Right cardiac atrium (tissue), 5 donors: ENCODE measurements at regions not wholly inside any gene's neighbourhood (a gene's known extent, or its start where the extent isn't known, plus 50 kb on each side); places are given as distances from the start of the nearest gene placed in this dataset.
"Not testable (repeated sequence)": the region's sequence is repeated elsewhere in the genome, so short reads cannot be mapped to it uniquely, and the experiment has no call there.

Experiments
- ATAC-seq, 2 donors: fragments of 200-7000 bp; cut with Tn5 transposase; one replicate each; pipeline versions ENCODE4 v1.8.0 to v1.9.1; 2020; ENCODE audit warnings: moderate library complexity in 2 of 2, mild to moderate bottlenecking in 1 of 2
- DNase-seq, 3 donors: peaks; one replicate each; pipeline ENCODE4 v3.0.0-alpha.2; 2020
- H3K27ac ChIP-seq: one replicate; pipeline ENCODE4 v1.5.1; 2013; ENCODE audit warnings: mild to moderate bottlenecking, low read length, control low read depth, moderate library complexity
- H3K27me3 ChIP-seq: one replicate; pipeline ENCODE4 v1.6.1; 2013; ENCODE audit not compliant: control insufficient read depth, insufficient read depth
- H3K4me1 ChIP-seq: one replicate; pipeline ENCODE4 v1.6.1; 2013; ENCODE audit warnings: low read length; ENCODE audit not compliant: control insufficient read depth, insufficient read depth
- H3K4me3 ChIP-seq: one replicate; pipeline ENCODE4 v1.5.1; 2013; ENCODE audit warnings: low read length, control low read depth
- H3K9me3 ChIP-seq: one replicate; pipeline ENCODE4 v1.6.1; 2013; ENCODE audit warnings: low read length; ENCODE audit not compliant: control insufficient read depth
- WGBS: extraction: QIAGEN DNeasy Blood & Tissue Kit; methylation state at CpG from one replicate; pipeline ENCODE4 v1.1.7; 2013; 5-methylcytosine and 5-hydroxymethylcytosine counted together
- intact Hi-C, 4 donors: fragments of 100-400 bp; cut with DNase I; formaldehyde crosslinking; loops; one replicate each; pipeline versions ENCODE4 v1.11.0 to v1.14.0; 2022 to 2023
- donor health status: healthy with polysubstance abuse.
- donor health status: DM: no; HTN: yes; CAD: no.
- donor health status: DM: no; HTN: no; CAD: no.
- donor health status: DM: no; HTN: yes; CAD: no; lungs with severe emphysema.
- donor health status: DM: yes; HTN: yes; CAD: no.

DNA sequence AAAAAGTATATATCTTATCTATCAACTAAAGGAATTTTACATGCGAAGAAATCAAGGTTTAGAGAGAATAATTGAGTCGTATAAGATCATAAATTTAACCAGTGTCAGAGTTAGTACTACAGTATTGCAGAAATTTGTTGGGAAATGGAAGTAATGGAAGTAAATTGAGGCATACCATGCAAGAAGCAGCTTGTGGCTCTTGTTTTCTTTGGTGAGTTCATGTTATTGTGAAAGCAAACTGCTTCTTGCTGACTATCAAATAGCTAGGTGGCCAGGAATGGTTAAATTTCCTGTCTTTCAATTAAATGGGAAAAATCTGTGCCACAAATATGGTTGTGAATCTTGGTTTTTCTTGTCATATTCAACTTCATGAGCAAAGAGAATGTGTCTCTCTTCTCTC, 652.7 kb downstream of the LMO4 start:
- intact Hi-C loops = no loop called here
- H3K9me3 ChIP-seq = no peaks in the 10 kb centered on the region
- no peak overlapping the region for H3K4me3 ChIP-seq
- WGBS = 88% methylated on average over 2 of the region's 2 CpGs
- DNase-seq = no peak
- H3K27me3 ChIP-seq = no peaks in the 10 kb centered on the region
- ATAC-seq = no peak
- no peak overlapping the region for H3K27ac ChIP-seq
- H3K4me1 ChIP-seq = no peaks in the 10 kb centered on the region

DNA sequence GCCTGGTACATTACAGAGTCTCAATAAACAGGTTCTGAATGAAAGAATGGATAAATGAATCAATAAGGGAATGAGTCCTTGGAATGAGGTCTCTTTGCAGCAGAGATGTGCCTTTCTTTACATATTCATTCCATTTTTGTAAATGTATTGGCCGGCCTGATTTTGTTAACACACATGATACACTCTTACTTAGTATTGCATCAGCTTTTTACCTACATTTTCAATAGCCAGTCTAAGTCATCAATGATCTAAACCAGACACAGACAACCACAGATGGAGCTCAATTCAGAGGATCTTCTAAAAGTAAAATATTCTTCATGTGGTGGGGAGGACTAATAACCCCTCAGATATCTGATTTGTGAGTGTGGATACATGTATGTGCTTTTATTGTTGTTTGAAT, 653.1 kb downstream of the LMO4 start:
- Histone ChIP-seq H3K4me3 (no peak overlapping the region), H3K27me3 (no peaks in the 10 kb centered on the region), H3K4me1 (no peaks in the 10 kb centered on the region), H3K9me3 (no peaks in the 10 kb centered on the region), H3K27ac (no peak overlapping the region)
- WGBS = 84% methylated on average over 1 of the region's 1 CpG
- no peak for DNase-seq
- intact Hi-C loops = no loop called here
- no peak for ATAC-seq

DNA sequence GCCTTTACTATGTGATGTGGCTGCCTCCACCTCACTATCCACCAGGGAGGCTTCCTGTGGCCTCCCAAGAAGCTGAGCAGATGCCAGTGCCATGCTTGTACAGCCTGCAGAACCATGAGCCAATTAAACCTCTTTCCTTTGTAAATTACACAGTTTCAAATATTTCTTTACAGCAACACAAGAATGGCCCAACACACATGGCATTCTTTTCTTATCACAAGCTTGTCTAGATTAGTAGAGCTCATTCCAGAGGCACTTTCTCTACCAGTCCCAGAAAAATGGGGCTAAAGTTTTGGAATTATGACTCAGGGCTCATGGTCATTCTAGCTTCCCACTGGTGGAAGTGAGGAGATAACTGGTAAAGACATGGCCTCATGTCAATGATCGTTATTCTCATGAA, 655.2 kb downstream of the LMO4 start:
- ATAC-seq (no peak), DNase-seq (no peak)
- Histone ChIP-seq H3K4me3 (no peak overlapping the region), H3K27me3 (no peaks in the 10 kb centered on the region), H3K9me3 (no peaks in the 10 kb centered on the region), H3K4me1 (no peaks in the 10 kb centered on the region), H3K27ac (no peak overlapping the region)
- 89% methylated on average over 1 of the region's 1 CpG for WGBS
- intact Hi-C loops = no loop called here

DNA sequence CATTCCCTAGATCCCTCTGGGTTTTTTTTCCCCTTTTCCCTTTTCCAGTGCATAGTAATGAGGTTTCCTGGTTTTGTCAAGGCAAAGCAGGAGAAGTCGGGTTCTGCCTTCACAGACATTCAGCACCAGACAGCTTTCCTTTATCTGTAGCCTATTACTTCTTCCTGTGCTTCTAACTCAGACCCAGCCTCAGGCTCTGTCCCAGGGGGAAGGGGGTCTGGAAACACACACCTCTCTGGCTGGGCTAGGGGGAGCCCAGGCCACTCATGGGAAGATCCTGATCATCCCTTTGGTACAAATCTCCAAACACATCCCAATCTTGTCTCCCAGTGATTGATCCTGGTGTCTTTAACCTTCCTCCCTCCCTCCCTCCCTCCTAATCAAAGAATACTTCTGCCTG, 656.4 kb downstream of the LMO4 start:
- ATAC-seq (no peak), DNase-seq (no peak)
- Histone ChIP-seq H3K9me3 (no peaks in the 10 kb centered on the region), H3K27ac (no peak overlapping the region), H3K27me3 (no peaks in the 10 kb centered on the region), H3K4me1 (no peaks in the 10 kb centered on the region), H3K4me3 (no peak overlapping the region)
- 50% methylated on average over 1 of the region's 1 CpG for WGBS
- intact Hi-C loops = no loop called here

DNA sequence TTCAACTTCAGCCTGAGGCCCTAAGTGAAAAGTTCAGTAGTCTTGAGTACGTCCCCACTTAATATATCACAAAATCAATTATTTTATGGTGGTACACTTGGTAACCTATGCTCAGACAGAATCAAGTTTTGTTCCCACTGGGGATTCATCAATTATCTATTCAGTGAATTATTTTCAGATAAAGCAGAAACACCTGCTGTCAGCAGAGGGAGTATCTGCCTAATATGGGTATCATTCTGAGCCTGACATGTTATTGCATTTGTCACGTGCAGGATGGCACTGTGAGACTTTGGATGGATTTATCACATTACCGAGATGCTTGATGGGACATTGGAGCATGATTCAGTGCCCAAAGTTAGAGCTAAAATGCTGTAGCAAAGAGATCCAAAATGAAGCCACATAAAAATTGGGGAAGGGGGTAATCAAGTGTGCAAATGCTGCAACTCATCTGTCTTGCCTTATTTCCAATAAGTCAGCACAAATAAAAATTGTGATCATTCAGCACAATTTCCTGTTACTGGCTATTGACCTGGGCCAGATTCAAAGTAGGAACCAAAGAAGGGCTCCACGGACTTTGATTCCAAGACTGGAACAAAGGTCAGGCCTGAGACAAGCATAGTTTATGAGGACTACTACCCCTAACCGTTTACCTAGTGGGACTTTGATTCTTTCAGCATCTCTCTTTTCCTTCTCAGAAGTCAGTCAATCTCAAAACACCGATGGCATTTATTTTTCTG, 657.6 kb downstream of the LMO4 start:
- Histone ChIP-seq H3K27ac (no peak overlapping the region), H3K4me3 (no peak overlapping the region), H3K27me3 (no peaks in the 10 kb centered on the region), H3K9me3 (no peaks in the 10 kb centered on the region), H3K4me1 (no peaks in the 10 kb centered on the region)
- no peak for ATAC-seq
- intact Hi-C loops = no loop called here
- whole genome bisulfite sequencing = 78% methylated on average over 6 of the region's 6 CpGs
- DNase-seq = no peak

DNA sequence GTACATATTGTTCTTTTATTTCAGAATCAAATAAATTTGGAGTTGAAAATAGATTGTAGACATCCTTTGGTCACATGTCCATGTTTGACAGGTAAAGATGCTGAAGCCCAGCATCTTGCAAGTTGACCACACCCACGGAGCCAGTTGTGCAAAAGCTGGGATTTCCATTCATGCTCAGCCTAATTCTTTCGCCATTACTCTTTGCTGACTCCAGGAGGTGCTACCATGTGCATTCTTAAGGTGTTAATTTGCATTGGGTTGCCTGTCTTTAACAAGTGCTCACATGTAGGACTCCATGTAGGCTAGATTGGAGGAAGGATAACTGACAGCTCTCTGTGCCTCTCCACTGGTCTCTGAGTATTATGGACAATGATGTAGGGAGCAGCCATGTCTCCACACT, 660.7 kb downstream of the LMO4 start:
- WGBS = 85% methylated on average over 2 of the region's 2 CpGs
- ATAC-seq (no peak), DNase-seq (no peak)
- H3K27ac ChIP-seq = no peak overlapping the region
- H3K27me3 ChIP-seq = no peaks in the 10 kb centered on the region
- no peaks in the 10 kb centered on the region for H3K9me3 ChIP-seq
- no peak overlapping the region for H3K4me3 ChIP-seq
- intact Hi-C loops = no loop called here
- H3K4me1 ChIP-seq = no peaks in the 10 kb centered on the region

DNA sequence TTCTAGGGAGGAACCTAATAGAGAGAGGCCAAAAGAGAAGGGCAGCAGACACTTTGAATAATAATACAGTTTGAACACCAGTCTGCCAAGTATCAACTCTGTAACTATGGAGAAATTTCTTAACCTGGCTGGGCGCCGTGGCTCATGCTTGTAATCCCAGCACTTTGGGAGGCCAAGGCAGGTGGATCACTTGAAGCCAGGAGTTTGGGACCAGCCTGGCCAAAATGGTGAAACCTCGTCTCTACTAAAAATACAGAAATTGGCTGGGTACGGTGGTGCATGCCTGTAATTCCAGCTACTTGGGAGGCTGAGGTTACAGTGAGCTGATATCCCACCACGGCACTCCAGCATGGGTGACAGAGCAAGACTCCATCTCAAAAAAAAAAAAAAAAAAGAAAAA, 663.9 kb downstream of the LMO4 start:
- ATAC-seq, H3K4me3 ChIP-seq, DNase-seq, H3K4me1 ChIP-seq, intact Hi-C loops, H3K9me3 ChIP-seq, H3K27me3 ChIP-seq, H3K27ac ChIP-seq: not testable (repeated sequence)
- 91% methylated on average over 5 of the region's 5 CpGs for WGBS

DNA sequence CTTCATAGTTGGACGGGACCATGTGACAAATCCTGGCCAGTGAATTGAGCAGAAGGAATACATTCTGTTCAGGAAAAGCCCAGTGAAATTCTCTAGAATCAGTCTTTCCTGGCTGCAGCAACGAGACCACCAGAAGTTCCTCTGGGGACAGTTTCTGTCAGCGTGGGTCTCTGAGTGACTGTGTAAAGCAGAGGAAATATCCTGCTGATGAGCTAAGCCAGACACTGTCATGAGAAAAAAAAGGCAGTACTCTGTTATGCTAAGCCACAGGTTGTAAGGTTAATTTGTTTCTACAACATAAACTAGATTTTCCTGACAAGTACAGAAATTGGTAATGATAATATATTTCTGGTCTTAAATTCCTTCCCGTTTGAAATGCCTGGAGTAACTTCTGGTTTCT, 664.4 kb downstream of the LMO4 start:
- Histone ChIP-seq H3K27ac (no peak overlapping the region), H3K4me3 (no peak overlapping the region), H3K27me3 (no peaks in the 10 kb centered on the region), H3K4me1 (no peaks in the 10 kb centered on the region), H3K9me3 (no peaks in the 10 kb centered on the region)
- no peak for DNase-seq
- ATAC-seq = no peak
- intact Hi-C loops = no loop called here
- 40% methylated on average over 4 of the region's 4 CpGs for WGBS

DNA sequence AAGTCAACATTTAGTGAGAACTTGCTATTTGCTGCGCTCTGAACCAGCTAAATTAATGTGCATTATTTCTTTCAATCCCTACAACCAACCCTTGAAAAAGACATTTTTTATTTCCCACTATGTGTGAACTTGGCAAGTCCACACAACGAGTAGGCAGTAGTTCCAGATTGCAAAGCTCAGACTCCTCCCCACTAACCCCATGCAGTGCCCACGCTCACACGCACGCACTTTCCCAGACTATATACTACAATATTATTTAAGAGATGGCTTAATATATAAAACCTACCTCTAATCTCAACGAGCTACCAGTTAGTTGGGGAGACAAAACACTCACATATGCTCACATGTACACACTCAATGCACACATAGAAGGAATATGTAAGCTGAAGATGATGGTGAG, 671.2 kb downstream of the LMO4 start:
- Histone ChIP-seq H3K4me3 (no peak overlapping the region), H3K9me3 (no peaks in the 10 kb centered on the region), H3K27ac (no peak overlapping the region), H3K27me3 (no peaks in the 10 kb centered on the region), H3K4me1 (no peaks in the 10 kb centered on the region)
- 83% methylated on average over 6 of the region's 6 CpGs for WGBS
- no peak for ATAC-seq
- no peak for DNase-seq
- intact Hi-C loops = no loop called here

DNA sequence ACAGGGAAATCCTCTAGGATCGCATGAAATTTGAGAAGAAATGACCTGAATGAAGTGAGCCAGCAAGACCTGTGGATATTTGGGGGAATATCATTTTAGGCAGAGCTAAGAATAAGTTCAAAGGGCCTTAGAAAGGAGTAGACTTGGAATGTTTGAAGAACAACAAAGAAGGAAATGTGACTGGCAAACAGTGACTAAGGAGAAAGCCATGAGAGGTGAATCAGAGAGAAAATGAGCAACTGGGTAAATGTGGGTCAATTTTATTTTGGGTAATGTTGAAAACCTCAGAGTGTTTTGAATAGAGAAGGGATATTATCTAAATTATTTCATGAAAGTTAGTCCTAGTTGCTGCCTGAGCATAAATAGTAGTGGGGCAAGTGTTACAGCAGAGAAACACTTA, 672.8 kb downstream of the LMO4 start:
- H3K4me1 ChIP-seq = no peaks in the 10 kb centered on the region
- no peaks in the 10 kb centered on the region for H3K9me3 ChIP-seq
- no peak overlapping the region for H3K27ac ChIP-seq
- WGBS = 92% methylated on average over 1 of the region's 1 CpG
- H3K4me3 ChIP-seq = no peak overlapping the region
- DNase-seq (no peak), ATAC-seq (no peak)
- H3K27me3 ChIP-seq = no peaks in the 10 kb centered on the region
- intact Hi-C loops = no loop called here

DNA sequence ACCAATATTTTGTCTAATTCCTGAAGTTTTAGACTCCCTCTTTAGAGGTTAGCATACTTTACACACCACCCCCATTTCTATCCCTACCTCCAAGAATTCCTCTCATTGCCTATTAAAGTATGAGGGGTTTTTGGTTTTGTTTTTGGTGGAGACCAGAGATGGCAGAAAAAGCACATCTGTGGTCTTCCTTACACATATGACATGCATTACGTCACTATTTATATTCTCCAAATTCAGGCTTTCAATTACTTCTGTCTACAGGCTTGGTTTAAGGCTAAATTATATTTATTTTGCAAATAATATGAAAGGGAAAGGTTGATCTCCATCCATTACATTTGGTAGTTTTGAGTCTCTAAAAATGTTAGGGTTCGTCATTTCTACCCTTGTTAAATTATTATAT, 674.6 kb downstream of the LMO4 start:
- intact Hi-C loops = no loop called here
- Histone ChIP-seq H3K9me3 (no peaks in the 10 kb centered on the region), H3K27ac (no peak overlapping the region), H3K4me1 (no peaks in the 10 kb centered on the region), H3K4me3 (no peak overlapping the region), H3K27me3 (no peaks in the 10 kb centered on the region)
- WGBS = 89% methylated on average over 2 of the region's 2 CpGs
- DNase-seq (no peak), ATAC-seq (no peak)

DNA sequence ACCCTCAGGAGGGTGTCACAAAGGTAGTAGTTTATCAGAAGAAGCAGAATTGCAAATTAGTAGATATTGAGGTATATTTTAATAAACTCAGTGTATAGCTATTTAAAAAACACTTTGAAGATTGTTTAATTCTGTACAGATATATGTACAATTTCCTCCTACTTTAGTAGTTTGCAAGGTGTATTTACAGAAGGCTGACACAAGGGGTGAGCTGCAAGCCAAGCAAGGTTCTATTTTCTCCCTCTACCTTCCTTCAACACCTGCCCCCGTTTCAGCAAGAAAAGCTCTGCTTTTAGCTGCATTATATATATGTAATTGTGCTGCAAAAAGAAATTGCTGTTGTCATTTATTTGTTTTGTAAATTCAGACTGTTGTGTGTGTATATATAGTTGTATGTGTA, 674.2 kb upstream of the PKN2 start:
- 49% methylated on average over 1 of the region's 1 CpG for WGBS
- H3K4me3 ChIP-seq = no peak overlapping the region
- no peaks in the 10 kb centered on the region for H3K4me1 ChIP-seq
- H3K27me3 ChIP-seq = no peaks in the 10 kb centered on the region
- ATAC-seq = no peak
- intact Hi-C loops = no loop called here
- no peaks in the 10 kb centered on the region for H3K9me3 ChIP-seq
- DNase-seq = no peak
- H3K27ac ChIP-seq = no peak overlapping the region
